Stimulated activated CD4-positive, alpha-beta T cell treated with anti-CD3 and anti-CD28 coated beads, Interleukin-4, amount 100 ng/mL, for 48 hours (primary cell): ENCODE measurements at regions not wholly inside any gene's neighbourhood (a gene's known extent, or its start where the extent isn't known, plus 50 kb on each side); places are given as distances from the start of the nearest gene placed in this dataset.
"Not testable (repeated sequence)": the region's sequence is repeated elsewhere in the genome, so short reads cannot be mapped to it uniquely, and the experiment has no call there.

Source experiments
- DNase-seq, 2 donors: peaks; one replicate each; pipeline ENCODE4 v3.0.0-alpha.2; 2020; ENCODE audit warnings: low read depth in 2 of 2

GRCh38 chr12:84382486-84382885, 530.1 kb downstream of the SLC6A15 start:
- DNase-seq = not testable (repeated sequence)

DNA sequence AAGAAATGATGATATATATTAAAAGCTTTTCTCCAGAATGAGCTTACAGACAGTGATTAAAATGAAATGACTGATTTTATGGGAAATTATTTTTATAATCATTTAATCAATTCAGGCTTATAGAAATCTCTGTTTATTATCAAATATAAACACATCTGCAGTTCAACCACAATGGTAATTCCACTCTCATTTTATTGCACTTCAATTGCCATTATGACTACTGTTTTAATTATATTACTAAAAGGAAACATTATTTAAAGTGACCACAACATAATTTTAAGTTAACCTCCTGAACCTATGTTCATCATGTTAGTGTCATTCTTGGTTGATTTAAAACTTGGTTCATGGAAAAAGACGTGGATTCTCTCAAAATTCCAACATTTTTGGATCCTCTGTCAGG, 536.3 kb downstream of the SLC6A15 start:
- DNase-seq = no peak

DNA sequence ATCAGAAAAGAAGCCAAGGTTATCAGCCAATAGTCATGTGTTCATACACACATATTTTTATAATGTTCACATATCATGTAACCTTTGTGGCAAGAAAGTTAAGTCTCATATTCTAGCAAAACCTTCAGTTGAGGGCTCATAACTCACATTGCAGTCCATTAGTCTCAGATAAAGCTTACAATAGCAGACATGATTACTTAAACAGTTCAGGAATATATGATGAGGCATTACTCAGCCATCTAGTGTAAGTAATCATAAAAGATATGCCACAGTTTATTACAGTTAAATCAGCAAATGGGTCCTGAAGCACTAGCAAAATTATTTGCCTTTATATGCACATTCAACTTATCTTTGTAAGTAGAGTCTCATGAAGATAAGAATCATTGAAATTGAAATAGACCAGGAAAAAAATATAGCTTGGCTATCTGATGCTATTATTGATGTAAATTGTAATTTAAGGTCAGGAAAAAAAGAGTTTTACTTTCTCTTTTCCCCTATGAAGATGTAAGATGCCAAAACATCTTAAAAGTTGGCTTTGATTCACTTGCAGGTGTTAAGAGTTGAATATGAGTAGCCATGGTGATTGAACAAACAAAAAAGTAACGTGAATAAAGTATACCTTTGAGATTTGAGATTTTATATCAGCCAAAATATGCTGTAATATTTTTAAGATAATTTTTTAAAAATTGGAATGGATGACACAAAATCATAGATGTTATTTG, 537.0 kb downstream of the SLC6A15 start:
- DNase-seq = no peak

DNA sequence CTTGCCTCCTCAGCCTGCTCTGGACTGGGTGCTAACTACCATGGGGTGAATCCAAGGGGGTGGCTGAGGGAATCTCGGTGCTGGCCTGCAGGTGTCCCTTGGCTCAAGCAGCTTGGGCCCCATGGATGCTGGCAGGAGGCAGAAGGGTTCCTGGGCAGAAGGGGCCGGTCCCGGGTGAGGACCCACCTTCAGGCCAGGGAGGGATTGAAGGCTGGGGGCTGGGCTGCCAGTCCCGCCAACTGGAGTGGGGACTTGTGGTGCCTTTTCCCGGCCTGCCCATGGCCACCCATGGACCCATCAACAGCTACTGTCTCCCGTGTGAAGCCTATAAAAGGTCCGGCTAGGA, 550.1 kb downstream of the SLC6A15 start:
- no peak for DNase-seq

- DNase-seq = no peak
These were observed 550.7 kb downstream of the SLC6A15 start for GRCh38 chr12:84361651-84362551.

- no peak for DNase-seq
These were observed 555.3 kb downstream of the SLC6A15 start for GRCh38 chr12:84357314-84357713.

GRCh38 chr12:84356224-84356623, 556.4 kb downstream of the SLC6A15 start:
- DNase-seq = no peak

GRCh38 chr12:84355561-84355960, 557.0 kb downstream of the SLC6A15 start:
- DNase-seq = no peak

DNA sequence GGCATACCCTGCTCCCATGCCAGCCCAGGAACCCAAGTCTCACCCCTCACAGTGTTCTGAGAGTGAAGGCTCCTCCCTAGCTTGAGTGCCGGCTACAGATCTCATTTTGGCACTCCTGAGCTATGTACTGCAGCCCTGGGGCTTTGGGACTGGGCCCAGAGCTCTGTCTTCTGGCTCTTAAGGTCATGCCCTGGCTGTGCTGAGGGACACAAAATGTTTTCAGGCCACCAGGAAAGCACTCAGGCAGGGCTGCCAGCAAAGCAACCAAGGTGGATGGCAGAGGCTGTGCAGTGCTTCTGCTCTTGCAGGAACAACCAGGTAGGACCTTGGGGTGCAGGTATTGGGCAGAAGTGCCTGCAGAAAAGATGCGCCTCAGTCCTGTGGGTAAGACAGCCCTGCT, 564.0 kb downstream of the SLC6A15 start:
- no peak for DNase-seq

DNA sequence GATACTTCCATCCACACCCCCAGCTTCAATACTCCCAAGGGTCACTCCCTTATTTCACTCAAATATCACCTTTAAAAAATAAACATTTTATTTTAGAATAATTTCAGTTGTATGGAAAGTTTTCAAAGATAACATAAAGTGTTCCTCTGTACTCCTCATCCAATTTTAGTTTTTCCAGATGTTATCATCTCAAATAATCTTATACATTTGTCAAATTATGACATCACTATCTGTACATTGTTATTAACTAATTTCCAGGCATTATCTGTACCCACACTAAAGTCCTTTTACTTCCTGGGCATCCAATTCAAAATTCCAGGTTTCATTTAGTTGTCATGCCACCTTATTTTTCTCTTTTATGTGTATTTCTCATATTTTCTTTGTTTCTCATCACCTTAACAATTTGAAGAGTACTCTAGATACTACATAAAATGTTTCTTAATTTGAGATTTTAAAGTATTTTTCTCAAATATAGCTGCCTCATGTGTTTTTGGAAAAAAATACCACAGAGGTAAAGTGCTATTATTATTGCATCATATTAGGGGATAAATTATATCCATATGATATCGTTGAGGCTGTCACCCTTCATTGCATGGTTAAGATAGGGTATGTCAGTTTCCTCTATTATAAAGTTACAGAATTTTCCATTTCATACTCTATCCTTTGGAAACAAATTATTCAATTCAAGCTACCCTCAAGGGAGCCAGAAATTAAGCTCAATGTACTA, 571.0 kb downstream of the SLC6A15 start:
- no peak for DNase-seq

DNA sequence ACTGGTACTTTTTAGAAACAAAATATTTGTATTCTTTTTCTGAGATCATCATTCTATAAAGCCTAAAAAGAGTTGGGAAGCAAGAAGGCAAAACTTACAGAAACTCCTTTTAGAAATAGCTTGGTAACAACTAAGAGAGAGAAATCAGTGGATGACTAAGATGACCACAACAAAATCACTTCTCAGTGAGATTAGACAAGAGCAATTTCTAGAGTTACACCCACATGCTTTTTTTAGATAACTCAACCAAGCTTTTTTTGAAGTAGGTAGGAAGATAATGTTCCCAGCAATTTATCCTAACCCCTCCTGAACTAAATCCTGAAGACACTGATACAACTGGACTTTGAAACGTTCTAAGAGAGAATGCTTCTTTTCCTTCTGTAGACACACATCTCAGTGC, 576.4 kb downstream of the SLC6A15 start:
- no peak for DNase-seq

GRCh38 chr12:84329938-84330337, 582.7 kb downstream of the SLC6A15 start:
- no peak for DNase-seq

DNA sequence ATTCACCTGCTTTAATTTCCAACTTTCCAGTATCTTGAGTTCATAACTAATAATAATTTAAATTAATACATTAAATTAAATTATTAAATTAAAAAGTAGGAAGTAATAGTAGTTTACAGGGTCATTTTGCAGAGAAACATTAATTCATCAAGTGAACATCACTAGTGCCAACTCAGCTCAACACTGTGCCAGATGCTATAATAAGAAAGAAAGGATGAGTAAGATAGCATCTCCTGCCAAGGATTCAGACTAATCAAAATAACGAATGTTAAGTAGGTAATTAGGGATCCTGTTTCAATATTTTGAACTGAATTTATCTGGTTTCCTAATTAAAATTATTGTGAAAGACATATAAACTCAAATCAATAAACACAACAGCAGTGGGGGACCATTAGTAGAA, 596.7 kb downstream of the SLC6A15 start:
- no peak for DNase-seq

- DNase-seq = no peak
These were observed 599.3 kb downstream of the SLC6A15 start for GRCh38 chr12:84313323-84313675.

DNA sequence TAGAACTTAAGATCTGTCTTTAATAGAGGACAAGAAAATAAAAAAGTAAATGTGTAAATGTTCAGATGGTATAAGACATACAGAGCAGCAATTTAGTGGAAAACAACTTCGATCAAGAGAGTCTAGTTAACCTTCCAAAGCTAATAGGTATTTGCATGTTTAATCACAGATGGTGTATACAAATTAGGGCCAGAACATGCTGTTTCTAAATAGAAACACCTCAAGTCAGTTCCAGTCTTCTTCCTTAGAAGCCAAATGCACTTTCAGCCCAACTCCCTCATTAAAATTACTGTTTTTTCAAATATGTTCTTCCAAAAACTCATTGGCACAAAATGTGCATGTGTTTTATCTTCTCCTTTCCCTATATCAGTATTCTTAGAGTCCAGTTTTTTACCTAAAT, 604.4 kb downstream of the SLC6A15 start:
- no peak for DNase-seq

GRCh38 chr12:84305144-84305543, 607.5 kb downstream of the SLC6A15 start:
- DNase-seq = no peak

DNA sequence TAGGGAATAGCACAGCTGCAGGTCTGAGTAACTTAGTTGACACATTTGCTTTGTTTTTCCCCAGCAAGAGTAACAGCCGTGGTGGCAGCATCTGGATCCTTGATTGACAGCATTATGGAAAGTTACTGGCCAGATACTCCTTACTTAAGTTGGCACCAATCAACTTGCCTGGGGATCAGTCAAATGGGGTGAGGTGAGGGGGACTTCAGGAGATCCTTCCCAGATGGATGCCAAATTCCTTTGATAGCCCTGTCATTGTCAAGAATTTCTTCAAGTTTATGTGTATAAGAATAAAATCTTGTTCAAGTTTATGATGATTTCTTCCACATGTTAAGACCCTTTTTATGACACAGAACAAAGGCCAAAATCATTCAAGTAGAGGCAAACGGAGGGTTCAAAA, 618.4 kb downstream of the SLC6A15 start:
- no peak for DNase-seq

GRCh38 chr12:84290168-84290567, 622.4 kb downstream of the SLC6A15 start:
- DNase-seq = no peak

DNA sequence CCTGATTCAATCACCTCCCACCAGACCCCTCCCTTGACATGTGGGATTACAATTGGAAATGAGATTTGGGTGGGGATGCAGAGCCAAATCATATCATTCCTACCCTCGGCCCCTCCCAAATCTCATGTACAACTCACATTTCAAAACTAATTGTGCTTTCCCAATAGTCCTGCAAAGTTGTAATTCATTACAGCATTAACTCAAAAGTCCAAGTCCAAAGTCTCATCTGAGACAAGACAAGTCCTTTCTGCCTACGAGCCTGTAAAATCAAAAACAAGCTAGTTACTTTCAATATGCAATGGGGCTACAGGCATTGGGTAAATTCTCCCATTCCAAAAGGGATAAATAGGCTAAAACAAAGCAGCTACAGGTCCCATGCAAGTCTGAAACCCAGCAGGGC, 634.6 kb downstream of the SLC6A15 start:
- DNase-seq = no peak

DNA sequence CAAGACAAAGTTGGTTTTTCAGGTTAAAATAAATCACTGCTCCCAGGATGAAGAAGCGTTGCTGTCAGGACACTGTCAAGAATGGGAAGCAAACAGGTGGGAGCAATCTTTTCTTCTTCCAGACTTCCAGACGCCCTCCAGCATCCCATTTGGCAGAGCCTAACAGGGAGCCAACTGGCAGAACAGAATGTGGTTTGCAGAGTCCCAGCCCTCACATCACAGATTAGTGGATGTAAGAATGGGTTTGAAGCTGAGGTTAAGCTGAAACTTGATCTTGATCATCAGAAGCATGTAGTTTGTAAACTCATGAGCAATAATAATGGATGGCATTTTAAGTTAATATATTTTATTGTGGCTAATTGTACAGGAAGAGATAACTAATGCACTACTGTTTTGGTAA, 636.4 kb downstream of the SLC6A15 start:
- no peak for DNase-seq

- no peak for DNase-seq
These were observed 640.3 kb downstream of the SLC6A15 start for GRCh38 chr12:84272324-84272723.

DNA sequence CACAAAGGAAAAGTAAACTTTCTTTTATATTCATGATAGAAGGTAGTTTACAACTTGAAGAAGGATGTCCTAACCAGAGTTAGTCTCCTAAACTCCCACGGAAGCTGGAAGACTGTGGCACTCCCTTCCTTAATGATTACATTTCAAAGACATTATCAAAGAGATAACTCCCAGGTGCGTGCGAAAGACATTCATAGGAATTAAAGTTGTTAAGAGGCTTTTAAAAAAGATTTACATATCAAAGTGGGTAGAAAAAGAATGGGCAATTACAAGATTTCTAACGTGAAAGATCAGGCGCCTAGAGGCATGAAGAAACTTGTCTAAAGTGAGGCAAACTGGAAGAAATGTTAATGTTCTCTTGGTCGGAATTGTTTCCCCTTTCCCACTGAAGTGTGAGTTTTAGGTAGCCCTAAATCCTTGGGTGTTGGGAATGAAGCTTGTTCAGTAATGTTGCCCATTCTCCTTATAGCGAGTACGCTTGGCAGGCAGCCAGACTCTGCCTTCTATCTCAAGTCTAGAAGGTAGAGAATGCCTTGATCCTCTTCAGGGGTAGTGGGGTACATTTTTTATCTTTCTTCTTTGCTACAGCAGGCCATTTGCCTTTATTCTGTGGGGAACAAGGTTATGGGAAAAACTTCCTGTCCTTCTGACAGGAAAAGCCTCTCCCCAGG, 642.0 kb downstream of the SLC6A15 start:
- DNase-seq = no peak
